Large intestine (tissue), 3 donors: ENCODE measurements at regions not wholly inside any gene's neighbourhood (a gene's known extent, or its start where the extent isn't known, plus 50 kb on each side); places are given as distances from the start of the nearest gene placed in this dataset.

ENCODE experiments used
- DNase-seq, 2 donors: peaks; one replicate each; pipeline versions ENCODE4 v3.0.0 to v3.0.0-alpha.2; 2013
- H3K27ac ChIP-seq: one replicate; pipeline ENCODE4 v1.5.1; 2013; ENCODE audit warnings: low read length
- H3K27me3 ChIP-seq: 2 replicates; pipeline ENCODE4 v1.6.1; 2013; ENCODE audit warnings: low read length; ENCODE audit not compliant: control insufficient read depth, insufficient read depth
- H3K36me3 ChIP-seq: 2 replicates; pipeline ENCODE4 v1.6.1; 2013; ENCODE audit warnings: low read length; ENCODE audit not compliant: control insufficient read depth, insufficient read depth
- H3K4me1 ChIP-seq: one replicate; pipeline ENCODE4 v1.6.1; 2013; ENCODE audit warnings: low read length; ENCODE audit not compliant: control insufficient read depth, insufficient read depth
- H3K4me3 ChIP-seq: one replicate; pipeline ENCODE4 v1.5.1; 2013; ENCODE audit warnings: low read length
- H3K9me3 ChIP-seq: one replicate; pipeline ENCODE4 v1.6.1; 2013; ENCODE audit warnings: mild to moderate bottlenecking, low read depth, low read length, moderate library complexity; ENCODE audit not compliant: control insufficient read depth
- WGBS: methylation state at CpG from one replicate; pipeline ENCODE4 v1.1.5; 2013; ENCODE audit warnings: low lambda C conversion rate; ENCODE audit not compliant: insufficient coverage; 5-methylcytosine and 5-hydroxymethylcytosine counted together

GRCh38 chr6:26302941-26303559 lies 61.9 kb upstream of the BTN3A2 start:
- no peaks in the 10 kb centered on the region for H3K36me3 ChIP-seq
- H3K27me3 ChIP-seq = no peaks in the 10 kb centered on the region
- WGBS = no CpG with 5 or more reads among the region's 1 CpG
- DNase-seq = peak in 1 of 2 donors; percentile 41
- no peak overlapping the region for H3K27ac ChIP-seq
- H3K9me3 ChIP-seq = no peaks in the 10 kb centered on the region
- no peak overlapping the region for H3K4me3 ChIP-seq
- peaks cover 3% of the 10 kb centered on the region for H3K4me1 ChIP-seq

GRCh38 chr6:26304213-26304796 lies 60.7 kb upstream of the BTN3A2 start:
- peak overlapping the region; percentile 89 for H3K27ac ChIP-seq
- 33% methylated on average over 1 of the region's 3 CpGs for WGBS
- H3K36me3 ChIP-seq = no peaks in the 10 kb centered on the region
- H3K4me3 ChIP-seq = peak overlapping the region; percentile 57
- no peak for DNase-seq
- no peaks in the 10 kb centered on the region for H3K9me3 ChIP-seq
- H3K27me3 ChIP-seq = no peaks in the 10 kb centered on the region
- peaks cover 3% of the 10 kb centered on the region for H3K4me1 ChIP-seq

GRCh38 chr6:26304797-26305640 lies 60.0 kb upstream of the BTN3A2 start:
- 14% methylated on average over 1 of the region's 29 CpGs for WGBS
- DNase-seq = peak in 1 of 2 donors; percentile 82
- peak overlapping the region; percentile 89 for H3K27ac ChIP-seq
- H3K36me3 ChIP-seq = no peaks in the 10 kb centered on the region
- no peaks in the 10 kb centered on the region for H3K9me3 ChIP-seq
- peaks cover 7% of the 10 kb centered on the region for H3K4me1 ChIP-seq
- H3K27me3 ChIP-seq = no peaks in the 10 kb centered on the region
- peak overlapping the region; percentile 57 for H3K4me3 ChIP-seq

- Histone ChIP-seq H3K4me1 (peaks cover 13% of the 10 kb centered on the region), H3K27me3 (no peaks in the 10 kb centered on the region), H3K4me3 (no peak overlapping the region), H3K27ac (peak overlapping the region; percentile 89), H3K36me3 (no peaks in the 10 kb centered on the region), H3K9me3 (no peaks in the 10 kb centered on the region)
- no peak for DNase-seq
- 56% methylated on average over 2 of the region's 3 CpGs for WGBS
These were observed 59.4 kb upstream of the BTN3A2 start for GRCh38 chr6:26305641-26305969.

- Histone ChIP-seq H3K4me1 (peaks cover 15% of the 10 kb centered on the region), H3K4me3 (no peak overlapping the region), H3K36me3 (no peaks in the 10 kb centered on the region), H3K27ac (no peak overlapping the region), H3K27me3 (no peaks in the 10 kb centered on the region), H3K9me3 (no peaks in the 10 kb centered on the region)
- no CpG with 5 or more reads among the region's 3 CpGs for WGBS
- DNase-seq = no peak
These were observed 58.8 kb upstream of the BTN3A2 start for GRCh38 chr6:26306232-26306631.

- no peak for DNase-seq
- Histone ChIP-seq H3K27me3 (no peaks in the 10 kb centered on the region), H3K4me3 (no peak overlapping the region), H3K27ac (no peak overlapping the region), H3K36me3 (no peaks in the 10 kb centered on the region), H3K4me1 (peaks cover 17% of the 10 kb centered on the region), H3K9me3 (no peaks in the 10 kb centered on the region)
These were observed 57.1 kb upstream of the BTN3A2 start for GRCh38 chr6:26307850-26308249.

GRCh38 chr6:26309731-26310142 lies 55.3 kb upstream of the BTN3A2 start:
- DNase-seq = peak; percentile 52 to 75
- H3K4me3 ChIP-seq = no peak overlapping the region
- no peaks in the 10 kb centered on the region for H3K9me3 ChIP-seq

GRCh38 chr6:26311012-26311384 lies 54.0 kb upstream of the BTN3A2 start:
- Histone ChIP-seq H3K4me1 (peaks cover 15% of the 10 kb centered on the region), H3K27ac (no peak overlapping the region), H3K36me3 (no peaks in the 10 kb centered on the region), H3K27me3 (no peaks in the 10 kb centered on the region), H3K9me3 (no peaks in the 10 kb centered on the region), H3K4me3 (no peak overlapping the region)
- WGBS = 0% methylated on average over 1 of the region's 11 CpGs
- DNase-seq = no peak

More at GRCh38 chr6:26309731-26310142, 55.3 kb upstream of the BTN3A2 start:
- Histone ChIP-seq H3K4me1 (peaks cover 18% of the 10 kb centered on the region), H3K36me3 (no peaks in the 10 kb centered on the region), H3K27me3 (no peaks in the 10 kb centered on the region), H3K27ac (peak overlapping the region; percentile 45)
- no CpG with 5 or more reads among the region's 3 CpGs for WGBS

- H3K9me3 ChIP-seq = no peaks in the 10 kb centered on the region
- H3K36me3 ChIP-seq = no peaks in the 10 kb centered on the region
- peak overlapping the region; percentile 56 for H3K4me3 ChIP-seq
- H3K4me1 ChIP-seq = peaks cover 15% of the 10 kb centered on the region
- H3K27me3 ChIP-seq = no peaks in the 10 kb centered on the region
- H3K27ac ChIP-seq = peak overlapping the region; percentile 56
- WGBS = 50% methylated on average over 1 of the region's 18 CpGs
- peak; percentile 64 to 81 for DNase-seq
These were observed 53.5 kb upstream of the BTN3A2 start for GRCh38 chr6:26311385-26312095.

GRCh38 chr6:26312096-26312463 lies 52.9 kb upstream of the BTN3A2 start:
- peak overlapping the region; percentile 56 for H3K27ac ChIP-seq
- no peaks in the 10 kb centered on the region for H3K36me3 ChIP-seq
- H3K4me3 ChIP-seq = peak overlapping the region; percentile 56
- peaks cover 15% of the 10 kb centered on the region for H3K4me1 ChIP-seq
- no peaks in the 10 kb centered on the region for H3K9me3 ChIP-seq
- WGBS = no CpG with 5 or more reads among the region's 6 CpGs
- H3K27me3 ChIP-seq = no peaks in the 10 kb centered on the region
- peak in 1 of 2 donors; percentile 40 for DNase-seq
